HepG2 (cell line): ENCODE measurements at regions not wholly inside any gene's neighbourhood (a gene's known extent, or its start where the extent isn't known, plus 50 kb on each side); places are given as distances from the start of the nearest gene placed in this dataset.

Experiments
- ATAC-seq: fragments of 200-7000 bp; cut with Tn5 transposase; 3 replicates; pipeline ENCODE4 v1.9.1; 2020; ENCODE audit warnings: mild to moderate bottlenecking, moderate library complexity
- BruUV-seq: library from RNA; stranded (reverse); fragments of 400-500 nt; replicated peaks from 2 replicates; lab custom pipeline; 2021; lab: Mats Ljungman, UMichigan
- CTCF ChIA-PET: fragments of 300-600 bp; formaldehyde crosslinking; extraction: SDS; loops from one replicate; lab custom pipeline; 2021; ENCODE audit warnings: low total read pairs, inconsistent platforms, low intra/inter-chr PET ratio; lab: Yijun Ruan, JAX
- POLR2A ChIA-PET: fragments of 350-600 bp; sonication (Branson Sonifier 250); formaldehyde crosslinking; loops from one replicate; lab custom pipeline; 2020; ENCODE audit warnings: antibody characterized with exemption, inconsistent platforms; lab: Yijun Ruan, JAX
- DNase-seq: peaks from one replicate; pipeline ENCODE4 v3.0.0-alpha.2; 2015; ENCODE audit warnings: low spot score
- FAIRE-seq: peaks from 3 replicates; lab custom pipeline; 2011; peaks lifted over from hg19 to GRCh38; lab: Jason Lieb, UNC
- H2AFZ ChIP-seq: one replicate; pipeline ENCODE4 v1.6.1; 2011; ENCODE audit warnings: low read length, inconsistent platforms
- H3K27ac ChIP-seq: fragments of 300-600 bp; 3 replicates; pipeline ENCODE4 v1.8.0; 2011; ENCODE audit warnings: mixed run types, mild to moderate bottlenecking, mixed read lengths, low read length, inconsistent platforms; ENCODE audit not compliant: insufficient read depth; ENCODE audit errors: extremely low read length
- H3K27me3 ChIP-seq, 2 experiments: fragments of 200-600 bp in 1 of 2; 2 replicates in 1 of 2; 3 replicates in 1 of 2; pipeline versions ENCODE4 v1.6.0 to v1.8.0; 2011; ENCODE audit warnings: low read length in 2 of 2, mild to moderate bottlenecking in 2 of 2, moderate library complexity in 2 of 2, inconsistent platforms in 1 of 2; ENCODE audit not compliant: insufficient read depth in 2 of 2, control insufficient read depth in 1 of 2
- H3K36me3 ChIP-seq, 2 experiments: fragments of 200-600 bp in 1 of 2; replicated peaks in 1 of 2; 2 replicates in 1 of 2; 3 replicates in 1 of 2; pipeline versions ENCODE4 v1.5.1 to v1.8.0; 2011; ENCODE audit warnings: low read length in 2 of 2, inconsistent platforms in 1 of 2; ENCODE audit not compliant: insufficient read depth in 2 of 2, control insufficient read depth in 1 of 2
- H3K4me1 ChIP-seq: 2 replicates; pipeline ENCODE4 v1.5.1; 2012; ENCODE audit warnings: low read length, inconsistent platforms; ENCODE audit not compliant: insufficient read depth
- H3K4me2 ChIP-seq: 2 replicates; pipeline ENCODE4 v1.6.0; 2011; ENCODE audit warnings: low read depth, low read length, inconsistent platforms
- H3K4me3 ChIP-seq, 3 experiments: fragments of 200-600 bp in 1 of 3; sonication (generic), shearing (Covaris generic) in 1 of 3; replicated peaks in 1 of 3; 2 replicates each; pipeline ENCODE4 v1.5.1; 2011 to 2016; ENCODE audit warnings: low read length in 3 of 3, inconsistent platforms in 2 of 3, low read depth in 2 of 3, mild to moderate bottlenecking in 2 of 3, control low read depth in 1 of 3, mixed read lengths in 1 of 3; ENCODE audit not compliant: insufficient read depth in 1 of 3
- H3K79me2 ChIP-seq: one replicate; pipeline ENCODE4 v1.6.1; 2011; ENCODE audit warnings: low read length, inconsistent platforms; ENCODE audit not compliant: insufficient read depth
- H3K9ac ChIP-seq: 2 replicates; pipeline ENCODE4 v1.6.0; 2011; ENCODE audit warnings: mild to moderate bottlenecking, low read depth, low read length, inconsistent platforms; ENCODE audit not compliant: insufficient read depth
- H3K9me3 ChIP-seq: 2 replicates; pipeline ENCODE4 v1.5.1; 2012; ENCODE audit warnings: mild to moderate bottlenecking, low read length
- H4K20me1 ChIP-seq: 2 replicates; pipeline ENCODE4 v1.6.0; 2011; ENCODE audit warnings: inconsistent platforms, mild to moderate bottlenecking, low read length, moderate library complexity; ENCODE audit not compliant: insufficient read depth
- KLF16 ChIP-seq, 2 experiments: sonication (generic) in 1 of 2; formaldehyde crosslinking in 1 of 2; IDR thresholded peaks; 2 replicates each; pipeline versions ENCODE4 v1.6.1 to v1.8.0; 2016 to 2023; ENCODE audit warnings: missing genetic modification reagents in 2 of 2, missing compliant biosample characterization in 1 of 2
- MXD4 ChIP-seq: IDR thresholded peaks from 2 replicates; pipeline ENCODE4 v1.6.1; 2016; ENCODE audit warnings: mild to moderate bottlenecking, missing biosample characterization, missing genetic modification reagents
- POGZ ChIP-seq: sonication (generic); formaldehyde crosslinking; IDR thresholded peaks from 2 replicates; pipeline ENCODE4 v1.4.0; 2020; ENCODE audit warnings: mild to moderate bottlenecking, missing genetic modification reagents
- SOX13 ChIP-seq, 3 experiments: fragments of 450-650 bp in 1 of 3; sonication (generic) in 1 of 3; formaldehyde crosslinking in 1 of 3; IDR thresholded peaks in 2 of 3; conservative IDR thresholded peaks in 1 of 3; 2 replicates each; pipeline versions ENCODE4 v1.5.0 to v1.6.1; 2016 to 2020; ENCODE audit warnings: antibody characterized with exemption in 1 of 3, mild to moderate bottlenecking in 1 of 3, missing compliant biosample characterization in 1 of 3, missing genetic modification reagents in 1 of 3, moderate library complexity in 1 of 3
- SOX6 ChIP-seq, 2 experiments: fragments of 450-650 bp in 1 of 2; sonication (generic) in 1 of 2; formaldehyde crosslinking in 1 of 2; IDR thresholded peaks; 2 replicates each; pipeline versions ENCODE4 v1.4.0 to v1.6.1; 2017 to 2020; ENCODE audit warnings: antibody characterized with exemption in 1 of 2, mild to moderate bottlenecking in 1 of 2, missing genetic modification reagents in 1 of 2
- in situ Hi-C: cut with HindIII; loops from 2 replicates; pipeline ENCODE4 v1.10.0; 2017; ENCODE audit warnings: low pct_unique_long_range_greater_than_20kb; ENCODE audit not compliant: extremely low pct_ligation_motif_present
- intact Hi-C: fragments of 100-400 bp; cut with micrococcal nuclease; formaldehyde crosslinking; loops from one replicate; pipeline ENCODE4 v1.10.0; 2022; ENCODE audit not compliant: unreplicated experiment
- TF ChIP-seq, protein P1 (sequence below): sonication (generic); formaldehyde crosslinking; IDR thresholded peaks from 2 replicates; pipeline ENCODE4 v1.5.1; 2020; ENCODE audit warnings: mild to moderate bottlenecking, missing genetic modification reagents, moderate library complexity
- TF ChIP-seq, protein P2 (sequence below): IDR thresholded peaks from 2 replicates; pipeline ENCODE4 v1.6.1; 2012; ENCODE audit warnings: inconsistent platforms

DNA sequence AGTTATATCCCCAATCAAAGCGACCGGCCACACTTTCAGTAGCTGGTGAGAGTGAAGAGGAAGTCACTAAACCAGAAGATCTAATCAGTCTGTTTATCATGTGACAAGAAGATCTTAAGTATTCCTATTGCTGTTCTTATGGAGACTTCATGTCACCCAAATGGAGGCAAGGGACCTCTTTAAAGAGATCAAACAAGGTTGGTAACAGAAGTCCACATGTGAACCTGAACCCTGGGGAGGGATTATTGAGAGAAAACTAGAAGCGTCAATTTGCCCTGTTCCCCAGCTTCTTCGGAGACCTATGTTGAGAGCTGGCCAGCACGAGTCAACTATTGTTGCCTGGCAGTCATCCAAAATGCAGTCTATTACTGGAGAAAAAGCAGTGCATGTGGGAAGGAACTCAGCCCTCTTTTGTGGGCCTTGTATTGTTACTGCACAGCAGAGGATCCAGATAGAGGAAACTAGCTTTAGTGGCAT, 76.9 kb upstream of the CTSC start (continued):
- TF ChIP-seq, protein P1, sequence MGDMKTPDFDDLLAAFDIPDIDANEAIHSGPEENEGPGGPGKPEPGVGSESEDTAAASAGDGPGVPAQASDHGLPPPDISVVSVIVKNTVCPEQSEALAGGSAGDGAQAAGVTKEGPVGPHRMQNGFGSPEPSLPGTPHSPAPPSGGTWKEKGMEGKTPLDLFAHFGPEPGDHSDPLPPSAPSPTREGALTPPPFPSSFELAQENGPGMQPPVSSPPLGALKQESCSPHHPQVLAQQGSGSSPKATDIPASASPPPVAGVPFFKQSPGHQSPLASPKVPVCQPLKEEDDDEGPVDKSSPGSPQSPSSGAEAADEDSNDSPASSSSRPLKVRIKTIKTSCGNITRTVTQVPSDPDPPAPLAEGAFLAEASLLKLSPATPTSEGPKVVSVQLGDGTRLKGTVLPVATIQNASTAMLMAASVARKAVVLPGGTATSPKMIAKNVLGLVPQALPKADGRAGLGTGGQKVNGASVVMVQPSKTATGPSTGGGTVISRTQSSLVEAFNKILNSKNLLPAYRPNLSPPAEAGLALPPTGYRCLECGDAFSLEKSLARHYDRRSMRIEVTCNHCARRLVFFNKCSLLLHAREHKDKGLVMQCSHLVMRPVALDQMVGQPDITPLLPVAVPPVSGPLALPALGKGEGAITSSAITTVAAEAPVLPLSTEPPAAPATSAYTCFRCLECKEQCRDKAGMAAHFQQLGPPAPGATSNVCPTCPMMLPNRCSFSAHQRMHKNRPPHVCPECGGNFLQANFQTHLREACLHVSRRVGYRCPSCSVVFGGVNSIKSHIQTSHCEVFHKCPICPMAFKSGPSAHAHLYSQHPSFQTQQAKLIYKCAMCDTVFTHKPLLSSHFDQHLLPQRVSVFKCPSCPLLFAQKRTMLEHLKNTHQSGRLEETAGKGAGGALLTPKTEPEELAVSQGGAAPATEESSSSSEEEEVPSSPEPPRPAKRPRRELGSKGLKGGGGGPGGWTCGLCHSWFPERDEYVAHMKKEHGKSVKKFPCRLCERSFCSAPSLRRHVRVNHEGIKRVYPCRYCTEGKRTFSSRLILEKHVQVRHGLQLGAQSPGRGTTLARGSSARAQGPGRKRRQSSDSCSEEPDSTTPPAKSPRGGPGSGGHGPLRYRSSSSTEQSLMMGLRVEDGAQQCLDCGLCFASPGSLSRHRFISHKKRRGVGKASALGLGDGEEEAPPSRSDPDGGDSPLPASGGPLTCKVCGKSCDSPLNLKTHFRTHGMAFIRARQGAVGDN (CRISPR knock-in tag), result no peak
- TF ChIP-seq, protein P2, sequence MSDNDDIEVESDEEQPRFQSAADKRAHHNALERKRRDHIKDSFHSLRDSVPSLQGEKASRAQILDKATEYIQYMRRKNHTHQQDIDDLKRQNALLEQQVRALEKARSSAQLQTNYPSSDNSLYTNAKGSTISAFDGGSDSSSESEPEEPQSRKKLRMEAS, result no peak
- TF ChIP-seq KLF16 (CRISPR knock-in tag; IDR thresholded peaks at IDR 0.05), result no peak

- Histone ChIP-seq H2AFZ (no peak overlapping the region), H3K79me2 (no peaks in the 10 kb centered on the region), H3K4me1 (no peaks in the 10 kb centered on the region), H3K9me3 (no peaks in the 10 kb centered on the region), H3K27me3 (no peaks in the 10 kb centered on the region), H3K27ac (no peak overlapping the region), H3K36me3 (no peaks in the 10 kb centered on the region), H4K20me1 (no peaks in the 10 kb centered on the region), H3K9ac (no peak overlapping the region), H3K4me2 (no peak overlapping the region), H3K4me3 (no peak overlapping the region)
- no peak for ATAC-seq
- no peak for FAIRE-seq
- TF ChIP-seq MXD4 (CRISPR knock-in tag) (no peak), SOX6 (IDR thresholded peaks at IDR 0.05) (no peak), SOX6 (CRISPR knock-in tag; IDR thresholded peaks at IDR 0.05) (no peak), POGZ (CRISPR knock-in tag) (no peak), SOX13 (IDR thresholded peaks at IDR 0.05) (no peak), SOX13 (CRISPR knock-in tag; conservative IDR thresholded peaks at IDR 0.05 in 1 of 2, IDR thresholded peaks at IDR 0.05 in 1 of 2) (no peak)
- ChIA-PET POLR2A (no interaction called here), CTCF (no interaction called here)
- no peak for DNase-seq
- intact Hi-C loops, result no loop called here
- no TSS peak for BruUV-seq
- in situ Hi-C loops, result no loop called here
These were observed 73.7 kb upstream of the CTSC start for GRCh38 chr11:88411265-88411664.
